HEK293 (cell line): ENCODE measurements at regions not wholly inside any gene's neighbourhood (a gene's known extent, or its start where the extent isn't known, plus 50 kb on each side); places are given as distances from the start of the nearest gene placed in this dataset.

Experiments used
- ELK4 ChIP-seq: IDR thresholded peaks from 2 replicates; pipeline ENCODE4 v1.6.1; 2011; ENCODE audit warnings: mild to moderate bottlenecking, low read depth, low read length, borderline replicate concordance
- ZBTB1 ChIP-seq: fragments of 450-650 bp; formaldehyde crosslinking; IDR thresholded peaks from 2 replicates; pipeline ENCODE4 v1.5.1; 2016; ENCODE audit warnings: missing biosample characterization, missing genetic modification characterization
- ZNF10 ChIP-seq: fragments of 450-650 bp; formaldehyde crosslinking; IDR thresholded peaks from 2 replicates; pipeline ENCODE4 v1.5.1; 2017; ENCODE audit warnings: missing biosample characterization, missing genetic modification characterization
- ZNF423 ChIP-seq: fragments of 450-650 bp; formaldehyde crosslinking; IDR thresholded peaks from 2 replicates; pipeline ENCODE4 v1.5.1; 2016; ENCODE audit warnings: missing biosample characterization, missing genetic modification characterization
- ZNF660 ChIP-seq: fragments of 450-650 bp; IDR thresholded peaks from 2 replicates; pipeline ENCODE4 v1.5.1; 2018; ENCODE audit warnings: missing biosample characterization, mild to moderate bottlenecking, missing genetic modification characterization
- TF ChIP-seq, protein P1 (sequence below): fragments of 450-650 bp; formaldehyde crosslinking; IDR thresholded peaks from 2 replicates; pipeline ENCODE4 v1.5.1; 2016; ENCODE audit warnings: missing biosample characterization, missing genetic modification characterization
- TF ChIP-seq, protein P2 (sequence below): fragments of 450-650 bp; formaldehyde crosslinking; IDR thresholded peaks from 2 replicates; pipeline ENCODE4 v1.5.1; 2016; ENCODE audit warnings: missing biosample characterization, missing genetic modification characterization
- TF ChIP-seq, protein P3 (sequence below): fragments of 450-650 bp; formaldehyde crosslinking; IDR thresholded peaks from 2 replicates; pipeline ENCODE4 v1.5.1; 2016; ENCODE audit warnings: missing biosample characterization, missing genetic modification characterization

- TF ChIP-seq, protein P1, sequence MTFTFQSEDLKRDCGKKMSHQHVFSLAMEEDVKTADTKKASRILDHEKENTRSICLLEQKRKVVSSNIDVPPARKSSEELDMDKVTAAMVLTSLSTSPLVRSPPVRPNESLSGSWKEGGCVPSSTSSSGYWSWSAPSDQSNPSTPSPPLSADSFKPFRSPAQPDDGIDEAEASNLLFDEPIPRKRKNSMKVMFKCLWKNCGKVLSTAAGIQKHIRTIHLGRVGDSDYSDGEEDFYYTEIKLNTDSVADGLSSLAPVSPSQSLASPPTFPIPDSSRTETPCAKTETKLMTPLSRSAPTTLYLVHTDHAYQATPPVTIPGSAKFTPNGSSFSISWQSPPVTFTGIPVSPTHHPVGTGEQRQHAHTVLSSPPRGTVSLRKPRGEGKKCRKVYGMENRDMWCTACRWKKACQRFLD = no peak
- TF ChIP-seq ZNF423 (tag by site-specific recombination) = no peak
- TF ChIP-seq, protein P2, sequence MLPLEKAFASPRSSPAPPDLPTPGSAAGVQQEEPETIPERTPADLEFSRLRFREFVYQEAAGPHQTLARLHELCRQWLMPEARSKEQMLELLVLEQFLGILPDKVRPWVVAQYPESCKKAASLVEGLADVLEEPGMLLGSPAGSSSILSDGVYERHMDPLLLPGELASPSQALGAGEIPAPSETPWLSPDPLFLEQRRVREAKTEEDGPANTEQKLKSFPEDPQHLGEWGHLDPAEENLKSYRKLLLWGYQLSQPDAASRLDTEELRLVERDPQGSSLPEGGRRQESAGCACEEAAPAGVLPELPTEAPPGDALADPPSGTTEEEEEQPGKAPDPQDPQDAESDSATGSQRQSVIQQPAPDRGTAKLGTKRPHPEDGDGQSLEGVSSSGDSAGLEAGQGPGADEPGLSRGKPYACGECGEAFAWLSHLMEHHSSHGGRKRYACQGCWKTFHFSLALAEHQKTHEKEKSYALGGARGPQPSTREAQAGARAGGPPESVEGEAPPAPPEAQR (tag by site-specific recombination) = no peak
- TF ChIP-seq, protein P3, sequence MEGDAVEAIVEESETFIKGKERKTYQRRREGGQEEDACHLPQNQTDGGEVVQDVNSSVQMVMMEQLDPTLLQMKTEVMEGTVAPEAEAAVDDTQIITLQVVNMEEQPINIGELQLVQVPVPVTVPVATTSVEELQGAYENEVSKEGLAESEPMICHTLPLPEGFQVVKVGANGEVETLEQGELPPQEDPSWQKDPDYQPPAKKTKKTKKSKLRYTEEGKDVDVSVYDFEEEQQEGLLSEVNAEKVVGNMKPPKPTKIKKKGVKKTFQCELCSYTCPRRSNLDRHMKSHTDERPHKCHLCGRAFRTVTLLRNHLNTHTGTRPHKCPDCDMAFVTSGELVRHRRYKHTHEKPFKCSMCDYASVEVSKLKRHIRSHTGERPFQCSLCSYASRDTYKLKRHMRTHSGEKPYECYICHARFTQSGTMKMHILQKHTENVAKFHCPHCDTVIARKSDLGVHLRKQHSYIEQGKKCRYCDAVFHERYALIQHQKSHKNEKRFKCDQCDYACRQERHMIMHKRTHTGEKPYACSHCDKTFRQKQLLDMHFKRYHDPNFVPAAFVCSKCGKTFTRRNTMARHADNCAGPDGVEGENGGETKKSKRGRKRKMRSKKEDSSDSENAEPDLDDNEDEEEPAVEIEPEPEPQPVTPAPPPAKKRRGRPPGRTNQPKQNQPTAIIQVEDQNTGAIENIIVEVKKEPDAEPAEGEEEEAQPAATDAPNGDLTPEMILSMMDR (tag by site-specific recombination) = no peak
- no peak for TF ChIP-seq ZBTB1 (tag by site-specific recombination)
- TF ChIP-seq ZNF10 = no peak
- no peak for TF ChIP-seq ZNF660 (tag by site-specific recombination)
- TF ChIP-seq ELK4 = no peak
These were observed 105.4 kb upstream of the GORAB start for GRCh38 chr1:170426596-170426995.
